Endothelial cell of umbilical vein (primary cell): ENCODE measurements at regions not wholly inside any gene's neighbourhood (a gene's known extent, or its start where the extent isn't known, plus 50 kb on each side); places are given as distances from the start of the nearest gene placed in this dataset.

ENCODE experiments used
- BruUV-seq: library from RNA; stranded (reverse); fragments of 400-500 nt; replicated peaks from 2 replicates; lab custom pipeline; 2021; lab: Mats Ljungman, UMichigan
- CTCF ChIA-PET: fragments of 300-600, 350-600 bp; sonication (Branson Sonifier 250); formaldehyde crosslinking; loops from one replicate; lab custom pipeline; 2021; ENCODE audit warnings: antibody characterized with exemption, inconsistent platforms; lab: Charles Lee
- POLR2A ChIA-PET: fragments of 300-600, 350-600 bp; sonication (Branson Sonifier 250); formaldehyde crosslinking; loops from one replicate; lab custom pipeline; 2021; ENCODE audit warnings: antibody characterized with exemption, inconsistent platforms; lab: Charles Lee
- DNase-seq: peaks from one replicate; pipeline ENCODE4 v3.0.0-alpha.2; 2011; ENCODE audit warnings: low read depth, low spot score
- FAIRE-seq: peaks from 2 replicates; lab custom pipeline; 2011; peaks lifted over from hg19 to GRCh38; lab: Jason Lieb, UNC
- H2AFZ ChIP-seq: 2 replicates; pipeline ENCODE4 v1.6.0; 2012; ENCODE audit warnings: low read depth, low read length, control low read depth, inconsistent platforms
- H3K27ac ChIP-seq: 2 replicates; pipeline ENCODE4 v1.5.1; 2011; ENCODE audit warnings: low read depth, mild to moderate bottlenecking, control low read depth, low read length, moderate library complexity; ENCODE audit not compliant: insufficient read depth
- H3K27me3 ChIP-seq, 2 experiments: 2 replicates each; pipeline versions ENCODE4 v1.6.0 to v1.6.1; 2011; ENCODE audit warnings: low read length in 2 of 2, mixed read lengths in 1 of 2; ENCODE audit not compliant: control insufficient read depth in 2 of 2, insufficient read depth in 2 of 2
- H3K36me3 ChIP-seq, 2 experiments: 2 replicates in 1 of 2; 3 replicates in 1 of 2; pipeline ENCODE4 v1.5.1; 2011; ENCODE audit warnings: low read length in 2 of 2, mild to moderate bottlenecking in 1 of 2, moderate library complexity in 1 of 2; ENCODE audit not compliant: control insufficient read depth in 2 of 2, insufficient read depth in 2 of 2; ENCODE audit errors: extremely low read depth in 1 of 2
- H3K4me1 ChIP-seq: 3 replicates; pipeline ENCODE4 v1.5.1; 2011; ENCODE audit warnings: mild to moderate bottlenecking, low read length; ENCODE audit not compliant: control insufficient read depth, insufficient read depth; ENCODE audit errors: extremely low read depth
- H3K4me2 ChIP-seq: 2 replicates; pipeline ENCODE4 v1.6.1; 2011; ENCODE audit warnings: low read length, control low read depth, mixed read lengths; ENCODE audit not compliant: insufficient read depth
- H3K4me3 ChIP-seq, 3 experiments: fragments of 200-600 bp in 1 of 3; sonication (generic), shearing (Covaris generic) in 1 of 3; replicated peaks in 1 of 3; 2 replicates each; pipeline ENCODE4 v1.5.1; 2011 to 2016; ENCODE audit warnings: control low read depth in 3 of 3, low read length in 3 of 3, mild to moderate bottlenecking in 2 of 3, inconsistent platforms in 1 of 3, low read depth in 1 of 3, moderate library complexity in 1 of 3; ENCODE audit not compliant: insufficient read depth in 1 of 3
- H3K79me2 ChIP-seq: 2 replicates; pipeline ENCODE4 v1.6.0; 2012; ENCODE audit warnings: low read length, inconsistent platforms; ENCODE audit not compliant: control insufficient read depth, insufficient read depth
- H3K9ac ChIP-seq: replicated peaks from 2 replicates; pipeline ENCODE3; 2011; ENCODE audit warnings: low read length, control low read depth; ENCODE audit not compliant: insufficient read depth; ENCODE audit errors: extremely low read depth
- H3K9me1 ChIP-seq: replicated peaks from 3 replicates; pipeline ENCODE4 v1.6.0; 2011; ENCODE audit warnings: mild to moderate bottlenecking, low read length; ENCODE audit not compliant: control insufficient read depth, insufficient read depth; ENCODE audit errors: extremely low read depth
- H3K9me3 ChIP-seq: replicated peaks from 2 replicates; pipeline ENCODE4 v1.5.1; 2012; ENCODE audit warnings: low read length, inconsistent platforms; ENCODE audit not compliant: control insufficient read depth, insufficient read depth
- H4K20me1 ChIP-seq: replicated peaks from 2 replicates; pipeline ENCODE3; 2011; ENCODE audit warnings: mild to moderate bottlenecking, low read length; ENCODE audit not compliant: control insufficient read depth, insufficient read depth; ENCODE audit errors: extremely low read depth
- EZH2 ChIP-seq: IDR thresholded peaks from 2 replicates; pipeline ENCODE4 v1.6.1; 2012; ENCODE audit warnings: borderline replicate concordance, low read depth, mild to moderate bottlenecking, moderate library complexity, low read length, inconsistent platforms; ENCODE audit not compliant: severe bottlenecking
- FOS ChIP-seq: IDR thresholded peaks from 2 replicates; pipeline ENCODE4 v1.6.1; 2011; ENCODE audit warnings: mild to moderate bottlenecking, low read length, moderate library complexity, borderline replicate concordance; ENCODE audit not compliant: insufficient read depth
- GATA2 ChIP-seq: IDR thresholded peaks from 2 replicates; pipeline ENCODE4 v1.7.0; 2011; ENCODE audit warnings: low read depth, mild to moderate bottlenecking, moderate library complexity, mixed read lengths, low read length; ENCODE audit not compliant: insufficient read length, insufficient read depth
- JUN ChIP-seq: IDR thresholded peaks from 2 replicates; pipeline ENCODE4 v1.6.1; 2011; ENCODE audit warnings: borderline replicate concordance, low read depth; ENCODE audit not compliant: insufficient read length, insufficient read depth
- MAX ChIP-seq: IDR thresholded peaks from 2 replicates; pipeline ENCODE4 v1.6.1; 2011; ENCODE audit not compliant: insufficient read depth, insufficient read length
- MYC ChIP-seq: IDR thresholded peaks from one replicate; pipeline ENCODE4 v1.6.1; 2011; ENCODE audit warnings: mild to moderate bottlenecking, low read depth, low read length
- POLR2A ChIP-seq: IDR thresholded peaks from 2 replicates; pipeline ENCODE4 v1.6.1; 2012; ENCODE audit warnings: low read depth, mild to moderate bottlenecking, control low read depth, low read length
- POLR2AphosphoS5 ChIP-seq: IDR thresholded peaks from 2 replicates; pipeline ENCODE4 v1.6.1; 2012; ENCODE audit warnings: low read depth, mild to moderate bottlenecking, control low read depth, low read length, moderate library complexity; ENCODE audit not compliant: insufficient read depth
- dilution Hi-C: fragments of 300-500 bp; cut with MboI; formaldehyde crosslinking; loops from one replicate; pipeline ENCODE4 v1.15.0; 2019; ENCODE audit warnings: low sequenced_read_pairs; ENCODE audit not compliant: extremely low pct_ligation_motif_present
- intact Hi-C: fragments of 100-400 bp; cut with micrococcal nuclease; formaldehyde crosslinking; loops from one replicate; pipeline ENCODE4 v1.10.0; 2022
- TF ChIP-seq, protein P1 (sequence below), 2 donors: IDR thresholded peaks; 1 replicate in 1 of 2; 2 replicates in 1 of 2; pipeline ENCODE4 v1.5.1; 2011; ENCODE audit warnings: low read length in 2 of 2, mild to moderate bottlenecking in 2 of 2, moderate library complexity in 2 of 2, control low read depth in 1 of 2, inconsistent platforms in 1 of 2, low read depth in 1 of 2; ENCODE audit not compliant: insufficient read depth in 1 of 2; ENCODE audit errors: extremely low read depth in 1 of 2

- H3K4me1 ChIP-seq: no peaks in the 10 kb centered on the region
- H3K9me1 ChIP-seq: no peaks in the 10 kb centered on the region
- TF ChIP-seq POLR2AphosphoS5 (no peak), FOS (no peak), MYC (no peak), JUN (no peak), GATA2 (no peak), MAX (no peak), POLR2A (no peak), EZH2 (no peak)
- TF ChIP-seq, protein P1, sequence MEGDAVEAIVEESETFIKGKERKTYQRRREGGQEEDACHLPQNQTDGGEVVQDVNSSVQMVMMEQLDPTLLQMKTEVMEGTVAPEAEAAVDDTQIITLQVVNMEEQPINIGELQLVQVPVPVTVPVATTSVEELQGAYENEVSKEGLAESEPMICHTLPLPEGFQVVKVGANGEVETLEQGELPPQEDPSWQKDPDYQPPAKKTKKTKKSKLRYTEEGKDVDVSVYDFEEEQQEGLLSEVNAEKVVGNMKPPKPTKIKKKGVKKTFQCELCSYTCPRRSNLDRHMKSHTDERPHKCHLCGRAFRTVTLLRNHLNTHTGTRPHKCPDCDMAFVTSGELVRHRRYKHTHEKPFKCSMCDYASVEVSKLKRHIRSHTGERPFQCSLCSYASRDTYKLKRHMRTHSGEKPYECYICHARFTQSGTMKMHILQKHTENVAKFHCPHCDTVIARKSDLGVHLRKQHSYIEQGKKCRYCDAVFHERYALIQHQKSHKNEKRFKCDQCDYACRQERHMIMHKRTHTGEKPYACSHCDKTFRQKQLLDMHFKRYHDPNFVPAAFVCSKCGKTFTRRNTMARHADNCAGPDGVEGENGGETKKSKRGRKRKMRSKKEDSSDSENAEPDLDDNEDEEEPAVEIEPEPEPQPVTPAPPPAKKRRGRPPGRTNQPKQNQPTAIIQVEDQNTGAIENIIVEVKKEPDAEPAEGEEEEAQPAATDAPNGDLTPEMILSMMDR (IDR thresholded peaks at IDR 0.05; ENCODE audit: extremely low read depth in 1 of 2, insufficient read depth in 1 of 2, low read depth in 1 of 2, low read length in 2 of 2): no peak
- H3K79me2 ChIP-seq: no peaks in the 10 kb centered on the region
- no peak overlapping the region for H2AFZ ChIP-seq
- intact Hi-C loops: no loop called here
- dilution Hi-C loops: no loop called here
- no peaks in the 10 kb centered on the region for H3K27me3 ChIP-seq
- H4K20me1 ChIP-seq: no peaks in the 10 kb centered on the region
- BruUV-seq: no TSS peak
- no peak for FAIRE-seq
- no peak overlapping the region for H3K27ac ChIP-seq
- H3K4me3 ChIP-seq: no peak overlapping the region
- H3K9ac ChIP-seq: no peak overlapping the region
- DNase-seq: no peak
- ChIA-PET POLR2A (no interaction called here), CTCF (no interaction called here)
- no peak overlapping the region for H3K4me2 ChIP-seq
- no peaks in the 10 kb centered on the region for H3K9me3 ChIP-seq
- H3K36me3 ChIP-seq: no peaks in the 10 kb centered on the region
Observed at GRCh38 chr1:69320757-69321211, 246.9 kb upstream of the LRRC7 start.
